ENCODE measurements at regions not wholly inside any gene's neighbourhood (a gene's known extent, or its start where the extent isn't known, plus 50 kb on each side); places are given as distances from the start of the nearest gene placed in this dataset.

DNA sequence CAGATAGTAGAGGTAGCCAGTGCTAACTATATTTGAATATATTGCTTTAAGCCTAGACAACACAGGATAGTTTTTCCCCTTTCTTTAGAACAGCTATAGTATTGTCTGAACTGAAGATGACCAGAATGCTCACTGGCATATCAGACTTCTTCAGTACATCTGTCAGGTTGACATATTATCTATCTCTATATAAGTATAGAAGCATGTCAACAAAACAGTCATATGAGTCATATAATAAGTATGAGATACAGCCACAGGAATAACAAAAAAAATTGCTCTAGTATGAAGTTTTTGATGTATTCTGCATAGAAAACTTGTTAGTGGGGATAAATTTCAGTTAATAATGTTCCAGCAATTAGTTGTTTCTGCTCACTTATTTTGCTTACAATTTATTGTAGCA is 767.7 kb downstream of the LRFN5 start:
- TF ChIP-seq EZH2 (IDR thresholded peaks at IDR 0.05; ENCODE audit: borderline replicate concordance, low read depth, low read length, poor library complexity, severe bottlenecking), result no peak
- TF ChIP-seq, protein P1, sequence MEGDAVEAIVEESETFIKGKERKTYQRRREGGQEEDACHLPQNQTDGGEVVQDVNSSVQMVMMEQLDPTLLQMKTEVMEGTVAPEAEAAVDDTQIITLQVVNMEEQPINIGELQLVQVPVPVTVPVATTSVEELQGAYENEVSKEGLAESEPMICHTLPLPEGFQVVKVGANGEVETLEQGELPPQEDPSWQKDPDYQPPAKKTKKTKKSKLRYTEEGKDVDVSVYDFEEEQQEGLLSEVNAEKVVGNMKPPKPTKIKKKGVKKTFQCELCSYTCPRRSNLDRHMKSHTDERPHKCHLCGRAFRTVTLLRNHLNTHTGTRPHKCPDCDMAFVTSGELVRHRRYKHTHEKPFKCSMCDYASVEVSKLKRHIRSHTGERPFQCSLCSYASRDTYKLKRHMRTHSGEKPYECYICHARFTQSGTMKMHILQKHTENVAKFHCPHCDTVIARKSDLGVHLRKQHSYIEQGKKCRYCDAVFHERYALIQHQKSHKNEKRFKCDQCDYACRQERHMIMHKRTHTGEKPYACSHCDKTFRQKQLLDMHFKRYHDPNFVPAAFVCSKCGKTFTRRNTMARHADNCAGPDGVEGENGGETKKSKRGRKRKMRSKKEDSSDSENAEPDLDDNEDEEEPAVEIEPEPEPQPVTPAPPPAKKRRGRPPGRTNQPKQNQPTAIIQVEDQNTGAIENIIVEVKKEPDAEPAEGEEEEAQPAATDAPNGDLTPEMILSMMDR (conservative IDR thresholded peaks at IDR 0.05; ENCODE audit: low read depth, low read length), result no peak
- DNase-seq (ENCODE audit: low spot score), result no peak
- CTCF ChIA-PET, result no interaction called here
- intact Hi-C loops (cut with micrococcal nuclease; ENCODE audit: unreplicated experiment), result no loop called here
- POLR2A ChIA-PET (ENCODE audit: low non-redundant PET), result no interaction called here
- H3K4me3 ChIP-seq (ENCODE audit: low read depth, low read length, poor library complexity, severe bottlenecking), result no peak overlapping the region
- no peaks in the 10 kb centered on the region for H3K36me3 ChIP-seq (ENCODE audit: insufficient read depth, low read length, poor library complexity, severe bottlenecking)
- H3K27ac ChIP-seq (ENCODE audit: low read depth, low read length, poor library complexity, severe bottlenecking), result no peak overlapping the region
- no peaks in the 10 kb centered on the region for H3K27me3 ChIP-seq (replicated peaks; ENCODE audit: insufficient read depth, low read depth, low read length, poor library complexity)
- no peaks in the 10 kb centered on the region for H3K9me3 ChIP-seq (ENCODE audit: low read depth, low read length, poor library complexity, severe bottlenecking)
- no TSS peak for BruUV-seq (replicated peaks)
- no peaks in the 10 kb centered on the region for H3K4me1 ChIP-seq (ENCODE audit: insufficient read depth, low read length, poor library complexity, severe bottlenecking)

DNA sequence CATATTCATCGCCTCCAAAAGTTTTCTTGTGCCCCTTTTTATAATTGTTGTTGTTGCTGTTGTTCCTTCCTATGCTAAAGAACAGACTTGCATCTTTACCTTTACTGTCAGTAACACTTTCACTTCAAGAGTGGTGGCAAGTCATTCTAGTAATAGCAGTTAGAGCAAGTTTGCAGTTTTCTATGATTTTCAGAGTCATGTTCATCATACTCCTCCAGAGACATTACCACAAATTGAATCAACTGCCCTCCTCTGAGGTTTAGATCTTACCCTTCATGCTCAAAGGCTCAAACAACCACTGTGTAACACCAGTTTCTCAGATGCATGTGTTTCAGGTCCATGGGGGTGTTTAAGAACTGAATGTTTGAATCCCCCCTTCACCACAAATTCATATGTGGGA is 763.4 kb downstream of the LRFN5 start:
- intact Hi-C loops (cut with micrococcal nuclease; ENCODE audit: unreplicated experiment), result no loop called here
- no peaks in the 10 kb centered on the region for H3K4me1 ChIP-seq (ENCODE audit: insufficient read depth, low read length, poor library complexity, severe bottlenecking)
- TF ChIP-seq EZH2 (IDR thresholded peaks at IDR 0.05; ENCODE audit: borderline replicate concordance, low read depth, low read length, poor library complexity, severe bottlenecking), result no peak
- TF ChIP-seq, protein P1 (conservative IDR thresholded peaks at IDR 0.05; ENCODE audit: low read depth, low read length), result no peak
- no peaks in the 10 kb centered on the region for H3K27me3 ChIP-seq (replicated peaks; ENCODE audit: insufficient read depth, low read depth, low read length, poor library complexity)
- no peaks in the 10 kb centered on the region for H3K9me3 ChIP-seq (ENCODE audit: low read depth, low read length, poor library complexity, severe bottlenecking)
- H3K4me3 ChIP-seq (ENCODE audit: low read depth, low read length, poor library complexity, severe bottlenecking), result no peak overlapping the region
- POLR2A ChIA-PET (ENCODE audit: low non-redundant PET), result no interaction called here
- no peak overlapping the region for H3K27ac ChIP-seq (ENCODE audit: low read depth, low read length, poor library complexity, severe bottlenecking)
- no peaks in the 10 kb centered on the region for H3K36me3 ChIP-seq (ENCODE audit: insufficient read depth, low read length, poor library complexity, severe bottlenecking)
- CTCF ChIA-PET, result no interaction called here
- DNase-seq (ENCODE audit: low spot score), result no peak
- no TSS peak for BruUV-seq (replicated peaks)

DNA sequence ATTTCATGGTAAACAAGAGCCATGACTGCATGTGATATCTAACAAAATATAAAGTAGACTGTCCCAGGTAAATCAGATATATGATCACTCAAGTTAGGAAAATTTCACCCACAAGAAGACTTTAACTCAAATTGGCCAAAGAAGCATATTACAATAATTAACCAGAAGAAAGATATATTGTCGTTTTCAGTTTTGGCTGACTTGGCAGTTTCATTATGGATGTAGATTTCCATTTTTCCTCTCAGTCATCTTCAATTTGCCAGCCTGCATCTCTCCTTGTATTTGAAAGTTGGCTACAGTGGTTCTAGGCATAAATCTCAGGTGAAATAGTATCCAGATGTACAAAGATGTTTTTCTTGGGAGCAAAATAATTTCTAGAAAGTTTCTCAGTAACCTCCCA is 761.6 kb downstream of the LRFN5 start:
- ChIA-PET POLR2A (ENCODE audit: low non-redundant PET) (no interaction called here), CTCF (no interaction called here)
- no peaks in the 10 kb centered on the region for H3K9me3 ChIP-seq (ENCODE audit: low read depth, low read length, poor library complexity, severe bottlenecking)
- no peak for DNase-seq (ENCODE audit: low spot score)
- intact Hi-C loops (cut with micrococcal nuclease; ENCODE audit: unreplicated experiment), result no loop called here
- no peak overlapping the region for H3K4me3 ChIP-seq (ENCODE audit: low read depth, low read length, poor library complexity, severe bottlenecking)
- H3K27me3 ChIP-seq (replicated peaks; ENCODE audit: insufficient read depth, low read depth, low read length, poor library complexity), result no peaks in the 10 kb centered on the region
- BruUV-seq (replicated peaks), result no TSS peak
- no peak overlapping the region for H3K27ac ChIP-seq (ENCODE audit: low read depth, low read length, poor library complexity, severe bottlenecking)
- H3K4me1 ChIP-seq (ENCODE audit: insufficient read depth, low read length, poor library complexity, severe bottlenecking), result no peaks in the 10 kb centered on the region
- TF ChIP-seq, protein P1 (conservative IDR thresholded peaks at IDR 0.05; ENCODE audit: low read depth, low read length), result no peak
- no peak for TF ChIP-seq EZH2 (IDR thresholded peaks at IDR 0.05; ENCODE audit: borderline replicate concordance, low read depth, low read length, poor library complexity, severe bottlenecking)
- no peaks in the 10 kb centered on the region for H3K36me3 ChIP-seq (ENCODE audit: insufficient read depth, low read length, poor library complexity, severe bottlenecking)
